ENCODE measurements at regions not wholly inside any gene's neighbourhood (a gene's known extent, or its start where the extent isn't known, plus 50 kb on each side); places are given as distances from the start of the nearest gene placed in this dataset.

- no peak for TF ChIP-seq CTCF (IDR thresholded peaks at IDR 0.05; ENCODE audit: insufficient read depth, low read length, poor library complexity, severe bottlenecking)
- Histone ChIP-seq H3K27me3 (ENCODE audit: control insufficient read depth, insufficient read depth, low read length) (no peaks in the 10 kb centered on the region), H3K4me3 (ENCODE audit: low read depth, low read length) (no peak overlapping the region), H3K36me3 (ENCODE audit: control insufficient read depth, insufficient read depth, low read length) (no peaks in the 10 kb centered on the region)
- no peak for DNase-seq (ENCODE audit: low read depth)
These were observed 70.0 kb upstream of the KCNJ15 start for GRCh38 chr21:38186661-38187270.

GRCh38 chr21:38188037-38188436 is 68.8 kb upstream of the KCNJ15 start:
- no peak overlapping the region for H3K4me3 ChIP-seq (ENCODE audit: low read depth, low read length)
- no peak for DNase-seq (ENCODE audit: low read depth)
- no peak for TF ChIP-seq CTCF (IDR thresholded peaks at IDR 0.05; ENCODE audit: insufficient read depth, low read length, poor library complexity, severe bottlenecking)
- no peaks in the 10 kb centered on the region for H3K36me3 ChIP-seq (ENCODE audit: control insufficient read depth, insufficient read depth, low read length)
- H3K27me3 ChIP-seq (ENCODE audit: control insufficient read depth, insufficient read depth, low read length), result no peaks in the 10 kb centered on the region

GRCh38 chr21:38196036-38196435 is 60.8 kb upstream of the KCNJ15 start:
- H3K27me3 ChIP-seq (ENCODE audit: control insufficient read depth, insufficient read depth, low read length), result no peaks in the 10 kb centered on the region
- H3K4me3 ChIP-seq (ENCODE audit: low read depth, low read length), result no peak overlapping the region
- no peak for TF ChIP-seq CTCF (IDR thresholded peaks at IDR 0.05; ENCODE audit: insufficient read depth, low read length, poor library complexity, severe bottlenecking)
- no peak for DNase-seq (ENCODE audit: low read depth)
- no peaks in the 10 kb centered on the region for H3K36me3 ChIP-seq (ENCODE audit: control insufficient read depth, insufficient read depth, low read length)

- TF ChIP-seq CTCF (IDR thresholded peaks at IDR 0.05; ENCODE audit: insufficient read depth, low read length, poor library complexity, severe bottlenecking), result no peak
- H3K36me3 ChIP-seq (ENCODE audit: control insufficient read depth, insufficient read depth, low read length), result no peaks in the 10 kb centered on the region
- no peaks in the 10 kb centered on the region for H3K27me3 ChIP-seq (ENCODE audit: control insufficient read depth, insufficient read depth, low read length)
- no peak overlapping the region for H3K4me3 ChIP-seq (ENCODE audit: low read depth, low read length)
- no peak for DNase-seq (ENCODE audit: low read depth)
These were observed 54.0 kb upstream of the KCNJ15 start for GRCh38 chr21:38202811-38203210.

GRCh38 chr21:38203229-38203628 is 53.6 kb upstream of the KCNJ15 start:
- no peaks in the 10 kb centered on the region for H3K36me3 ChIP-seq (ENCODE audit: control insufficient read depth, insufficient read depth, low read length)
- H3K4me3 ChIP-seq (ENCODE audit: low read depth, low read length), result no peak overlapping the region
- TF ChIP-seq CTCF (IDR thresholded peaks at IDR 0.05; ENCODE audit: insufficient read depth, low read length, poor library complexity, severe bottlenecking), result no peak
- DNase-seq (ENCODE audit: low read depth), result no peak
- no peaks in the 10 kb centered on the region for H3K27me3 ChIP-seq (ENCODE audit: control insufficient read depth, insufficient read depth, low read length)

GRCh38 chr21:38205940-38206339 is 50.9 kb upstream of the KCNJ15 start:
- no peak for DNase-seq (ENCODE audit: low read depth)
- no peak for TF ChIP-seq CTCF (IDR thresholded peaks at IDR 0.05; ENCODE audit: insufficient read depth, low read length, poor library complexity, severe bottlenecking)
- H3K4me3 ChIP-seq (ENCODE audit: low read depth, low read length), result no peak overlapping the region
- H3K27me3 ChIP-seq (ENCODE audit: control insufficient read depth, insufficient read depth, low read length), result no peaks in the 10 kb centered on the region
- no peaks in the 10 kb centered on the region for H3K36me3 ChIP-seq (ENCODE audit: control insufficient read depth, insufficient read depth, low read length)
